Smooth muscle cell (in vitro differentiated cells): ENCODE measurements at regions not wholly inside any gene's neighbourhood (a gene's known extent, or its start where the extent isn't known, plus 50 kb on each side); places are given as distances from the start of the nearest gene placed in this dataset.

Source experiments
- DNase-seq: peaks from one replicate; lab custom pipeline; 2025; ENCODE audit not compliant: unreplicated experiment; lab: John Stamatoyannopoulos, UW
- H2AFZ ChIP-seq: fragments of 200-600 bp; sonication (generic); 2 replicates; pipeline ENCODE4 v1.6.0; 2016; ENCODE audit warnings: antibody characterized with exemption, low read depth, mild to moderate bottlenecking
- H3F3A ChIP-seq: fragments of 200-600 bp; sonication (generic); 2 replicates; pipeline ENCODE4 v1.6.0; 2017; ENCODE audit warnings: antibody characterized with exemption, low read depth
- H3K27ac ChIP-seq: fragments of 200-600 bp; sonication (generic); 2 replicates; pipeline ENCODE4 v1.5.1; 2016; ENCODE audit warnings: low read depth, mild to moderate bottlenecking
- H3K27me3 ChIP-seq: fragments of 200-600 bp; sonication (generic); 2 replicates; pipeline ENCODE4 v1.6.1; 2016; ENCODE audit warnings: low read depth, mild to moderate bottlenecking
- H3K36me3 ChIP-seq: fragments of 200-600 bp; sonication (generic); 2 replicates; pipeline ENCODE4 v1.5.1; 2016; ENCODE audit warnings: low read depth
- H3K4me1 ChIP-seq: fragments of 200-600 bp; sonication (generic); 2 replicates; pipeline ENCODE4 v1.5.1; 2016; ENCODE audit warnings: low read depth
- H3K4me2 ChIP-seq: fragments of 200-600 bp; sonication (generic); 2 replicates; pipeline ENCODE4 v1.6.0; 2016; ENCODE audit warnings: mild to moderate bottlenecking
- H3K4me3 ChIP-seq: fragments of 200-600 bp; sonication (generic); 2 replicates; pipeline ENCODE4 v1.5.1; 2016; ENCODE audit warnings: mild to moderate bottlenecking
- H3K79me2 ChIP-seq: fragments of 200-600 bp; sonication (generic); 2 replicates; pipeline ENCODE4 v1.6.0; 2016; ENCODE audit warnings: low read depth, mild to moderate bottlenecking
- H3K9ac ChIP-seq: fragments of 200-600 bp; sonication (generic); 2 replicates; pipeline ENCODE4 v1.6.0; 2016; ENCODE audit warnings: low read depth
- H3K9me3 ChIP-seq: fragments of 200-600 bp; sonication (generic); replicated peaks from 2 replicates; pipeline ENCODE4 v1.5.1; 2016; ENCODE audit warnings: low read depth
- H4K20me1 ChIP-seq: fragments of 200-600 bp; sonication (generic); 2 replicates; pipeline ENCODE4 v1.6.0; 2016; ENCODE audit warnings: low read depth
- CTCF ChIP-seq: fragments of 200-600 bp; sonication (generic); IDR thresholded peaks from 2 replicates; pipeline ENCODE4 v1.5.1; 2017; ENCODE audit warnings: borderline replicate concordance, mild to moderate bottlenecking, antibody characterized with exemption; ENCODE audit not compliant: insufficient read depth, poor library complexity, severe bottlenecking
- WGBS: methylation state at CpG from one replicate; pipeline ENCODE4 v1.1.7; 2016; ENCODE audit warnings: low lambda C conversion rate; 5-methylcytosine and 5-hydroxymethylcytosine counted together

GRCh38 chr2:157197848-157198247, 59.7 kb upstream of the GALNT5 start:
- Histone ChIP-seq H3K27ac (no peak overlapping the region), H3K9me3 (no peaks in the 10 kb centered on the region), H3K4me2 (no peak overlapping the region), H3K4me1 (no peaks in the 10 kb centered on the region), H3K27me3 (no peaks in the 10 kb centered on the region), H3F3A (no peaks in the 10 kb centered on the region), H4K20me1 (no peaks in the 10 kb centered on the region), H3K36me3 (no peaks in the 10 kb centered on the region), H3K79me2 (no peaks in the 10 kb centered on the region), H3K4me3 (no peak overlapping the region), H3K9ac (no peak overlapping the region), H2AFZ (no peak overlapping the region)
- no peak for DNase-seq
- no peak for TF ChIP-seq CTCF
- 95% methylated on average over 1 of the region's 1 CpG for WGBS

- no peaks in the 10 kb centered on the region for H3K9me3 ChIP-seq
- H3K9ac ChIP-seq = no peak overlapping the region
- WGBS = 92% methylated on average over 4 of the region's 4 CpGs
- no peak overlapping the region for H3K4me2 ChIP-seq
- no peak for TF ChIP-seq CTCF
- H3K27me3 ChIP-seq = no peaks in the 10 kb centered on the region
- H3K36me3 ChIP-seq = no peaks in the 10 kb centered on the region
- no peak for DNase-seq
- no peaks in the 10 kb centered on the region for H4K20me1 ChIP-seq
- no peak overlapping the region for H2AFZ ChIP-seq
- H3F3A ChIP-seq = no peaks in the 10 kb centered on the region
- H3K4me3 ChIP-seq = no peak overlapping the region
- no peaks in the 10 kb centered on the region for H3K79me2 ChIP-seq
- H3K4me1 ChIP-seq = no peaks in the 10 kb centered on the region
- no peak overlapping the region for H3K27ac ChIP-seq
Observed at GRCh38 chr2:157203651-157204050, 53.9 kb upstream of the GALNT5 start.

GRCh38 chr2:157204401-157204800, 53.1 kb upstream of the GALNT5 start:
- WGBS = 91% methylated on average over 3 of the region's 3 CpGs
- TF ChIP-seq CTCF = no peak
- H3F3A ChIP-seq = no peaks in the 10 kb centered on the region

GRCh38 chr2:157206916-157207315, 50.6 kb upstream of the GALNT5 start:
- DNase-seq = no peak
- Histone ChIP-seq H3K9me3 (no peaks in the 10 kb centered on the region), H3K79me2 (no peaks in the 10 kb centered on the region), H3K4me2 (no peak overlapping the region), H3K9ac (no peak overlapping the region), H3K4me3 (no peak overlapping the region), H3K27me3 (no peaks in the 10 kb centered on the region), H3K4me1 (no peaks in the 10 kb centered on the region), H3K36me3 (no peaks in the 10 kb centered on the region), H4K20me1 (no peaks in the 10 kb centered on the region), H2AFZ (no peak overlapping the region), H3K27ac (no peak overlapping the region), H3F3A (no peaks in the 10 kb centered on the region)
- WGBS = 72% methylated on average over 3 of the region's 3 CpGs
- TF ChIP-seq CTCF = no peak

More at GRCh38 chr2:157204401-157204800, 53.1 kb upstream of the GALNT5 start:
- H3K9ac ChIP-seq = no peak overlapping the region
- H3K27me3 ChIP-seq = no peaks in the 10 kb centered on the region
- H2AFZ ChIP-seq = no peak overlapping the region
- H3K27ac ChIP-seq = no peak overlapping the region
- no peak overlapping the region for H3K4me2 ChIP-seq
- H3K79me2 ChIP-seq = no peaks in the 10 kb centered on the region
- no peaks in the 10 kb centered on the region for H4K20me1 ChIP-seq
- no peaks in the 10 kb centered on the region for H3K4me1 ChIP-seq
- H3K36me3 ChIP-seq = no peaks in the 10 kb centered on the region
- no peak overlapping the region for H3K4me3 ChIP-seq
- DNase-seq = no peak
- no peaks in the 10 kb centered on the region for H3K9me3 ChIP-seq
